ENCODE measurements at regions not wholly inside any gene's neighbourhood (a gene's known extent, or its start where the extent isn't known, plus 50 kb on each side); places are given as distances from the start of the nearest gene placed in this dataset.

DNA sequence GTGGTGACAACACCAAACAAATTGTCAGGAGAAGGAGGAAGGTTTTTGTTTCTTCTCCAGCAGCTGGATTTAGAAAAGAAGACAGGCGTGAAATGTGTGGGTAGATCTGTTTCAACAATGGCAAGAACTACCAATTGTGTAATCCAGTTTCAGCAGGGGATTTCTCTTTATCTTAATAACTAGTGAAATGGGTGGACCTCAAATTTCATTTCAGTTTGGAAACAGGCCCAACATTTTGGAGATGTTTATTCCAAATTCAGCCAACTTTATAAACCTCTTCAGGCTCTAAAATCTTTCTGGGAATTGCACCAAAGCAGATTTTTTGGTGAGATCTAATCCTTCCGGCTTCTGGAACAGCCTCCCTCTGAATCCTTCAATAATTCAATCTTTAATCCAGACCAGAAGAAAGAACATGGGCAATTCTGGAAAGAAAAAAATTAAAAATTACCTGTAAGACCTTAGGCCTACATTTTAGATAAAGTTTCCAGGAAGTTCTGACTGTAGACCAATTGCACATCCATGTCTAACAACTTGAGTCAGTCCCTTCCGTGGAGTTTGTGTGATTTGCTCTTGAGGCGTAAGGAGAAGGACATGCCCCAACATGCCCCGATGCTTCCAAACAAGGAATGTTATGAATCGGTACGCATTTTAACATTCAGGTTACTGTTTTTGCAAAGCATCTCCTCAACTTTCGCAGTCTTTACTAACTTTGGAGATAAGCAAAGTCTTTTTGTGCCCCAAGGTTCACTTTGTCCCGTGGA is 423.6 kb downstream of the IRX1 start:
- Mint-ChIP-seq H3K27me3 (no peaks in the 10 kb centered on the region), H3K4me3 (no peak overlapping the region), H3K4me1 (ENCODE audit: low read depth) (no peaks in the 10 kb centered on the region), H3K9me3 (peaks cover 3% of the 10 kb centered on the region), H3K36me3 (ENCODE audit: low read depth) (no peaks in the 10 kb centered on the region), H3K27ac (no peak overlapping the region)
- ChIA-PET CTCF (no interaction called here), POLR2A (interaction anchor here (0.7 kb wide), 1 partner anchor 392 kb away, joined by 3 read pairs; no protein-coding TSS in a partner anchor)
- TF ChIP-seq, protein P1, sequence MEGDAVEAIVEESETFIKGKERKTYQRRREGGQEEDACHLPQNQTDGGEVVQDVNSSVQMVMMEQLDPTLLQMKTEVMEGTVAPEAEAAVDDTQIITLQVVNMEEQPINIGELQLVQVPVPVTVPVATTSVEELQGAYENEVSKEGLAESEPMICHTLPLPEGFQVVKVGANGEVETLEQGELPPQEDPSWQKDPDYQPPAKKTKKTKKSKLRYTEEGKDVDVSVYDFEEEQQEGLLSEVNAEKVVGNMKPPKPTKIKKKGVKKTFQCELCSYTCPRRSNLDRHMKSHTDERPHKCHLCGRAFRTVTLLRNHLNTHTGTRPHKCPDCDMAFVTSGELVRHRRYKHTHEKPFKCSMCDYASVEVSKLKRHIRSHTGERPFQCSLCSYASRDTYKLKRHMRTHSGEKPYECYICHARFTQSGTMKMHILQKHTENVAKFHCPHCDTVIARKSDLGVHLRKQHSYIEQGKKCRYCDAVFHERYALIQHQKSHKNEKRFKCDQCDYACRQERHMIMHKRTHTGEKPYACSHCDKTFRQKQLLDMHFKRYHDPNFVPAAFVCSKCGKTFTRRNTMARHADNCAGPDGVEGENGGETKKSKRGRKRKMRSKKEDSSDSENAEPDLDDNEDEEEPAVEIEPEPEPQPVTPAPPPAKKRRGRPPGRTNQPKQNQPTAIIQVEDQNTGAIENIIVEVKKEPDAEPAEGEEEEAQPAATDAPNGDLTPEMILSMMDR (IDR thresholded peaks at IDR 0.05) = no peak
- intact Hi-C loops (cut with micrococcal nuclease) = no loop called here
- no peak for ATAC-seq
- no peak for DNase-seq

DNA sequence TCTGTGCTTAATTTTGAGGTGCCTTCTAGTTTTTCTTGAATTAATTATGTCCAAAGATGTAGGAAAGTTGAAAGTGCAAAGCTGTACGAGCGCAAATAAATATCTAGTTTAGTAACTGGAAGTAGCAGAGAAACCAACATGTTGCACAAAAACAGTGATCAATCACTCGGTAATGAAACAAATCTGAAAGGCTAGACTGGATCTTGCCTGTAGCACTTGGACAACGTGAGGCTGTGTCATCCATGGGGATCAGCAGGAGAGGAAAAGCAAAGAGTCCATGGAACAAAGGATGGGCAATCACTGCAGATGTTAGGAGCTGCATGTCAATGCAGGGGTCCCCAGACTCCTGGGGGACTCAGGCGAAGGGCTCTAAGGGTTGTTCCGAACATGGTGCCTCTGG is 424.2 kb downstream of the IRX1 start:
- ChIA-PET POLR2A (no interaction called here), CTCF (no interaction called here)
- intact Hi-C loops (cut with micrococcal nuclease) = no loop called here
- Mint-ChIP-seq H3K27ac (no peak overlapping the region), H3K36me3 (ENCODE audit: low read depth) (no peaks in the 10 kb centered on the region), H3K27me3 (no peaks in the 10 kb centered on the region), H3K4me3 (no peak overlapping the region), H3K4me1 (ENCODE audit: low read depth) (no peaks in the 10 kb centered on the region), H3K9me3 (peaks cover 3% of the 10 kb centered on the region)
- ATAC-seq (no peak), DNase-seq (no peak)
- TF ChIP-seq, protein P1 (IDR thresholded peaks at IDR 0.05) = no peak

DNA sequence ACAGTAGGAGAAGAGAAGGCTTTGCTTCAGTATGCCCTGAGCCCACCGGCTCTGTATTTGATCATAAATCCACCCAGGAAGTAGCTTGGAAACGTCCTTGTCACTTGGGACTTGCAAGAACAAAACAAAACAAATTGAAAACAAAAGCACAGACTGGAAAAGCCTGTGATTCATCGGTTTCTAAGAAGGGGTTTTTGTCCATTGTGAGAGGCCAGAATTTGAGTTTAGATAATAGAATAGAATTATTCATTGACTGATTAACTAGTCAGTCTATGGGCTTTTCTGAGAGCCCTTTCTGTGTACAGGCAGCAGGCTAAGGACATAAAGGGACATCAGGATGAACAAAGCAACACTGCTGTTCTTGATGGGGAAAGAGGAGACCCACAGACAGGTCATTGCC is 424.8 kb downstream of the IRX1 start:
- CTCF ChIA-PET = no interaction called here
- H3K36me3 Mint-ChIP-seq (ENCODE audit: low read depth) = no peaks in the 10 kb centered on the region

DNA sequence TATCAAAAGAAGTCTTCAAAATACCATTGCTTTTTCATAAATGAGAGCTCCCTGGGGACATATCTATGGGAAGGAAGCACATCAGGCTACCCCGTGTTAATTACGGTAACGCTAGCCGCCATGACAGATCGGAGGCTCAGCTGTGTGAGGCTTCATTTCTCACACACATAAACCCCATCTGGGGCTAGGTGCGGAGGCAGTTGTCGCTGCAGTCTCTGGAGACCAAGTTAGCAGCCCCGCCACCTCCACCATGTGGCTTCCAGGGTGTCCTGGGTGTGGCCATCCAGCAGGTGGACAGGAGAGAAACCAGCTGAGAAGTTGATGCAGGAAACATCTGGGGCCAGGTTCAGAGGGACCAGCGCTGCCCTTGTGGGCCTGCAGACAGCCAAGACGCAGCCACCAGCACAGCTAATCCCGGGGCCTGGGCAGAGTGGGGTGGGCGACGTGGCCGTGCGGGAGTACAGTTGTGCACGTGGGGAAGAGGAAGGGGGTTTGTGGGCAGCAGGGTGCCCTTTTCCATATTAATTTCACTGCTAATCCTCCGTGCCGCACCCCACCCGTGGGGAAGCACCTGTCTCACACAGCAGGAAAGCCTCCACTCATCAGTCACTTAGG is 426.5 kb downstream of the IRX1 start:
- Mint-ChIP-seq H3K27me3 (no peaks in the 10 kb centered on the region), H3K4me1 (ENCODE audit: low read depth) (no peaks in the 10 kb centered on the region), H3K36me3 (ENCODE audit: low read depth) (no peaks in the 10 kb centered on the region), H3K9me3 (no peaks in the 10 kb centered on the region), H3K27ac (no peak overlapping the region), H3K4me3 (no peak overlapping the region)
- DNase-seq = no peak
- ATAC-seq = no peak
- ChIA-PET CTCF (no interaction called here), POLR2A (no interaction called here)
- intact Hi-C loops (cut with micrococcal nuclease) = no loop called here
- TF ChIP-seq, protein P1 (IDR thresholded peaks at IDR 0.05) = no peak

More for the DNA sequence above, 424.8 kb downstream of the IRX1 start:
- POLR2A ChIA-PET = no interaction called here
- intact Hi-C loops (cut with micrococcal nuclease) = no loop called here
- no peaks in the 10 kb centered on the region for H3K4me1 Mint-ChIP-seq (ENCODE audit: low read depth)
- peaks cover 3% of the 10 kb centered on the region for H3K9me3 Mint-ChIP-seq
- TF ChIP-seq, protein P1 (IDR thresholded peaks at IDR 0.05) = no peak
- H3K27me3 Mint-ChIP-seq = no peaks in the 10 kb centered on the region
- no peak overlapping the region for H3K4me3 Mint-ChIP-seq
- DNase-seq (no peak), ATAC-seq (no peak)
- H3K27ac Mint-ChIP-seq = no peak overlapping the region

DNA sequence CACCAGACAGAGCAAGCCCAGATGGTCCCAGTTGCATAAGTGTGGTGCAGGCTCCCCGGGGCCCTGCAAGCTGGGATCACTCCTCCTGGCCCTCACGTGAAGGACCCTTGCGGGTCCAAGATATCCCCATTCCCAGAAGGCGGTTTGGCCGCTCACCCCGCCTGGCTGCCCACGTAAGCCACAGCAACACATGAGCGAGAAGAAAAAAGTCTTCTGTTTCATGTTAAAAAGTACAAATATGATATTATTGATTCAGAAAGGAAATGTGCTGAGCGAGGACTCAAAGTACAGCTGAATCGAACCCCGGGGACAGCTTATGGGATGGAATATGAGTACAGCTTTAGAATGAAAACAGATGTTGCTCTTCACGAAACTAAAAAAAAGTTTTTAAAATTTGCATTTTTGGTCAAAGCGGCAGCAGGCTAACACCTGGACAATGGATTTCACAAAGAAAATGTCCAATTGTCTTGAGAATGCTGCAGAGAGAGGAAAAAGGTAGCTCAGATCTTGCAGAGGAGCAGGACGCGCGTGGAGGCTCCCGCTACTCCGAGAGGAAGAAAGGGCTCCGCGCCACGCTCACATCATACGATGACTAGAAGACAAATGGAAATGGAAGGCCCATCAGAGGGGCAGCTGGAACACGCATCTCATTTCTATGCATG is 427.6 kb downstream of the IRX1 start:
- H3K9me3 Mint-ChIP-seq = no peaks in the 10 kb centered on the region
- no peaks in the 10 kb centered on the region for H3K27me3 Mint-ChIP-seq
- ChIA-PET POLR2A (no interaction called here), CTCF (no interaction called here)
- no peaks in the 10 kb centered on the region for H3K36me3 Mint-ChIP-seq (ENCODE audit: low read depth)
- no peak for DNase-seq
- H3K27ac Mint-ChIP-seq = no peak overlapping the region
- no peaks in the 10 kb centered on the region for H3K4me1 Mint-ChIP-seq (ENCODE audit: low read depth)
- TF ChIP-seq, protein P1 (IDR thresholded peaks at IDR 0.05) = no peak
- ATAC-seq = no peak
- H3K4me3 Mint-ChIP-seq = no peak overlapping the region
- intact Hi-C loops (cut with micrococcal nuclease) = no loop called here
